Panc1 (cell line): ENCODE measurements at regions not wholly inside any gene's neighbourhood (a gene's known extent, or its start where the extent isn't known, plus 50 kb on each side); places are given as distances from the start of the nearest gene placed in this dataset.

ENCODE experiments used
- ATAC-seq: fragments of 200-7000 bp; cut with Tn5 transposase; 2 replicates; pipeline ENCODE4 v1.9.1; 2020; ENCODE audit warnings: mild to moderate bottlenecking, moderate library complexity
- BruUV-seq: library from RNA; stranded (reverse); fragments of 400-500 nt; replicated peaks from 2 replicates; lab custom pipeline; 2021; lab: Mats Ljungman, UMichigan
- CTCF ChIA-PET: fragments of 300-600 bp; sonication (Branson Sonifier 250); formaldehyde crosslinking; loops from one replicate; lab custom pipeline; 2022; ENCODE audit warnings: antibody characterized with exemption; lab: Charles Lee
- POLR2A ChIA-PET: fragments of 300-600 bp; sonication (Branson Sonifier 250); formaldehyde crosslinking; loops from one replicate; lab custom pipeline; 2022; ENCODE audit warnings: antibody characterized with exemption; lab: Charles Lee
- DNase-seq: peaks from one replicate; pipeline ENCODE4 v3.0.0-alpha.2; 2010; ENCODE audit warnings: low read depth, low spot score
- H3K27ac ChIP-seq: 2 replicates; pipeline ENCODE4 v1.5.1; 2011; ENCODE audit warnings: mild to moderate bottlenecking, low read length, inconsistent platforms
- H3K27me3 ChIP-seq: fragments of 200-500 bp; sonication (Bioruptor generic); 2 replicates; pipeline ENCODE4 v1.6.0; 2014; ENCODE audit warnings: low read length, inconsistent platforms; ENCODE audit not compliant: control insufficient read depth, insufficient read depth
- H3K36me3 ChIP-seq: fragments of 200-500 bp; sonication (Bioruptor generic); 2 replicates; pipeline ENCODE4 v1.5.1; 2014; ENCODE audit warnings: inconsistent platforms, mild to moderate bottlenecking, low read length, moderate library complexity; ENCODE audit not compliant: control insufficient read depth, insufficient read depth
- H3K4me1 ChIP-seq: 2 replicates; pipeline ENCODE4 v1.5.1; 2011; ENCODE audit warnings: inconsistent platforms, mild to moderate bottlenecking, low read length, moderate library complexity; ENCODE audit not compliant: control insufficient read depth, insufficient read depth
- H3K4me3 ChIP-seq, 2 experiments: 2 replicates each; pipeline ENCODE4 v1.5.1; 2011 to 2012; ENCODE audit warnings: low read depth in 2 of 2, low read length in 2 of 2, mild to moderate bottlenecking in 2 of 2, inconsistent platforms in 1 of 2, moderate library complexity in 1 of 2
- H3K9me3 ChIP-seq: fragments of 200-500 bp; sonication (Bioruptor generic); 2 replicates; pipeline ENCODE4 v1.5.1; 2014; ENCODE audit warnings: low read depth, mild to moderate bottlenecking, inconsistent platforms, low read length, moderate library complexity; ENCODE audit not compliant: control insufficient read depth, insufficient read depth
- CTCF ChIP-seq: fragments of 450-650 bp; IDR thresholded peaks from 2 replicates; pipeline ENCODE4 v1.5.1; 2017; ENCODE audit warnings: mild to moderate bottlenecking
- POLR2AphosphoS5 ChIP-seq: IDR thresholded peaks from 2 replicates; pipeline ENCODE4 v1.6.1; 2012; ENCODE audit warnings: mild to moderate bottlenecking, low read depth, low read length, moderate library complexity
- SIN3A ChIP-seq: IDR thresholded peaks from 2 replicates; pipeline ENCODE4 v1.6.1; 2012; ENCODE audit warnings: low read depth, mild to moderate bottlenecking, low read length, moderate library complexity, borderline replicate concordance; ENCODE audit not compliant: insufficient read depth
- TCF7L2 ChIP-seq: IDR thresholded peaks from 2 replicates; pipeline ENCODE4 v1.6.1; 2011; ENCODE audit warnings: mild to moderate bottlenecking, low read depth, low read length, inconsistent platforms
- in situ Hi-C: cut with HindIII; loops from 2 replicates; pipeline ENCODE4 v1.10.0; 2016; ENCODE audit warnings: low sequenced_read_pairs, low pct_unique_long_range_greater_than_20kb
- intact Hi-C: fragments of 100-400 bp; cut with micrococcal nuclease; formaldehyde crosslinking; loops from one replicate; pipeline ENCODE4 v1.10.0; 2022; ENCODE audit not compliant: unreplicated experiment
- TF ChIP-seq, protein P1 (sequence below), 2 experiments: IDR thresholded peaks; 2 replicates each; pipeline ENCODE4 v1.6.1; 2011 to 2012; ENCODE audit warnings: low read depth in 2 of 2, control low read depth in 1 of 2, low read length in 1 of 2, mild to moderate bottlenecking in 1 of 2, moderate library complexity in 1 of 2; ENCODE audit not compliant: insufficient read depth in 1 of 2

DNA sequence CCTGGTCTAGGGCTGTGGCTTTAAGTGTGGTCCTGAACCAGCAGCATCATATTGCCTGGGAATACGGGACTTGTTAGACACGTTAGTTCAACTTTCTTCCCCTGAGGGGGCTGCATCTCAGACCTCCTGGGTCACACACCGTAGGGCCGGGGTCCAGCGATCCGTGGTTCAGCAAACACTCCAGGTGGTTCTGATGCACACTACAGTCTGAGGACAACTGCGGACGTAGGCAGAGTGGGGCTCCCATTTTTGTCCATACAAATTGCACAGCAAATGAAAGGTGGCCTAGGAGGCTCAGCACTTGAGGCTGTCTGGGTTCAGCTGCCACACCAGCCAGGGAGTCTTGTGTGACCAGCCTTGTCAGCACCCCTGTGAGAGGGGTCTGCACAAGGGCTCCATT lies 233.1 kb downstream of the QKI start:
- H3K27me3 ChIP-seq: no peaks in the 10 kb centered on the region; the same call in 1 of the 2 replicates
- no peaks in the 10 kb centered on the region for H3K36me3 ChIP-seq
- no peak overlapping the region for H3K27ac ChIP-seq
- ChIA-PET CTCF (no interaction called here), POLR2A (no interaction called here)
- ATAC-seq: no peak
- no peaks in the 10 kb centered on the region for H3K9me3 ChIP-seq
- no peak for DNase-seq
- in situ Hi-C loops (no loop called here), intact Hi-C loops (no loop called here)
- H3K4me3 ChIP-seq: no peak overlapping the region
- no peaks in the 10 kb centered on the region for H3K4me1 ChIP-seq
- TF ChIP-seq CTCF: no peak
- TF ChIP-seq SIN3A: no peak
- no peak for TF ChIP-seq TCF7L2
- no peak for TF ChIP-seq POLR2AphosphoS5
- TF ChIP-seq, protein P1, sequence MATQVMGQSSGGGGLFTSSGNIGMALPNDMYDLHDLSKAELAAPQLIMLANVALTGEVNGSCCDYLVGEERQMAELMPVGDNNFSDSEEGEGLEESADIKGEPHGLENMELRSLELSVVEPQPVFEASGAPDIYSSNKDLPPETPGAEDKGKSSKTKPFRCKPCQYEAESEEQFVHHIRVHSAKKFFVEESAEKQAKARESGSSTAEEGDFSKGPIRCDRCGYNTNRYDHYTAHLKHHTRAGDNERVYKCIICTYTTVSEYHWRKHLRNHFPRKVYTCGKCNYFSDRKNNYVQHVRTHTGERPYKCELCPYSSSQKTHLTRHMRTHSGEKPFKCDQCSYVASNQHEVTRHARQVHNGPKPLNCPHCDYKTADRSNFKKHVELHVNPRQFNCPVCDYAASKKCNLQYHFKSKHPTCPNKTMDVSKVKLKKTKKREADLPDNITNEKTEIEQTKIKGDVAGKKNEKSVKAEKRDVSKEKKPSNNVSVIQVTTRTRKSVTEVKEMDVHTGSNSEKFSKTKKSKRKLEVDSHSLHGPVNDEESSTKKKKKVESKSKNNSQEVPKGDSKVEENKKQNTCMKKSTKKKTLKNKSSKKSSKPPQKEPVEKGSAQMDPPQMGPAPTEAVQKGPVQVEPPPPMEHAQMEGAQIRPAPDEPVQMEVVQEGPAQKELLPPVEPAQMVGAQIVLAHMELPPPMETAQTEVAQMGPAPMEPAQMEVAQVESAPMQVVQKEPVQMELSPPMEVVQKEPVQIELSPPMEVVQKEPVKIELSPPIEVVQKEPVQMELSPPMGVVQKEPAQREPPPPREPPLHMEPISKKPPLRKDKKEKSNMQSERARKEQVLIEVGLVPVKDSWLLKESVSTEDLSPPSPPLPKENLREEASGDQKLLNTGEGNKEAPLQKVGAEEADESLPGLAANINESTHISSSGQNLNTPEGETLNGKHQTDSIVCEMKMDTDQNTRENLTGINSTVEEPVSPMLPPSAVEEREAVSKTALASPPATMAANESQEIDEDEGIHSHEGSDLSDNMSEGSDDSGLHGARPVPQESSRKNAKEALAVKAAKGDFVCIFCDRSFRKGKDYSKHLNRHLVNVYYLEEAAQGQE (IDR thresholded peaks at IDR 0.05; ENCODE audit: insufficient read depth in 1 of 2, low read depth in 2 of 2, low read length in 1 of 2): no peak
- no TSS peak for BruUV-seq

DNA sequence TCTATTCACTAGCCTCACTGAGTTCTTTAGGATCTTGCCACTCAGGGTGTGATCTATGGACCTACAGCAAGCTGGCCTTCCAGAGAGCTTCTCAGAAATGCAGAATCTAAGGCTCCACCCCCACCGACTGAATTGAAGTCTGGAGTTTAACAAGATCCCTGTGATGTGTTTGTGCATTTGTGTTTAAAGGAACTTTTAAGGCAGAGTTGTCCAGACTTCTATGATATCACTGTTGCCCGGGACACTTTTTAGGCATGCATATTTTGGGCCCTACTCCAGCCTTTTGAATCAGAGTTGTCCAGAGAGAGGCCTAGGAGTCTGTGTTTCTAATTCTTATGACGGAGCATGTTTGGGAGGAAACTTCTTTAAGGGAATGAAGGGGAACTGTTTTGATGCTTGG lies 232.3 kb downstream of the QKI start:
- intact Hi-C loops: no loop called here
- H3K27me3 ChIP-seq: no peaks in the 10 kb centered on the region; the same call in 1 of the 2 replicates
- DNase-seq: no peak
- no peaks in the 10 kb centered on the region for H3K9me3 ChIP-seq
- TF ChIP-seq POLR2AphosphoS5: no peak
- TF ChIP-seq SIN3A: no peak
- no peak for TF ChIP-seq TCF7L2
- TF ChIP-seq, protein P1 (IDR thresholded peaks at IDR 0.05; ENCODE audit: insufficient read depth in 1 of 2, low read depth in 2 of 2, low read length in 1 of 2): no peak
- TF ChIP-seq CTCF: no peak
- ATAC-seq: no peak
- no peak overlapping the region for H3K27ac ChIP-seq
- ChIA-PET CTCF (no interaction called here), POLR2A (no interaction called here)
- in situ Hi-C loops: no loop called here
- H3K36me3 ChIP-seq: no peaks in the 10 kb centered on the region
- H3K4me3 ChIP-seq: no peak overlapping the region
- H3K4me1 ChIP-seq: no peaks in the 10 kb centered on the region
- no TSS peak for BruUV-seq
